Activated CD4-positive, alpha-beta T cell treated with anti-CD3 and anti-CD28 coated beads for 4 hours (primary cell): ENCODE measurements at regions not wholly inside any gene's neighbourhood (a gene's known extent, or its start where the extent isn't known, plus 50 kb on each side); places are given as distances from the start of the nearest gene placed in this dataset.
"Not testable (repeated sequence)": the region's sequence is repeated elsewhere in the genome, so short reads cannot be mapped to it uniquely, and the experiment has no call there.

Experiments used
- DNase-seq, 2 donors: peaks; one replicate each; pipeline ENCODE4 v3.0.0-alpha.2; 2020

DNA sequence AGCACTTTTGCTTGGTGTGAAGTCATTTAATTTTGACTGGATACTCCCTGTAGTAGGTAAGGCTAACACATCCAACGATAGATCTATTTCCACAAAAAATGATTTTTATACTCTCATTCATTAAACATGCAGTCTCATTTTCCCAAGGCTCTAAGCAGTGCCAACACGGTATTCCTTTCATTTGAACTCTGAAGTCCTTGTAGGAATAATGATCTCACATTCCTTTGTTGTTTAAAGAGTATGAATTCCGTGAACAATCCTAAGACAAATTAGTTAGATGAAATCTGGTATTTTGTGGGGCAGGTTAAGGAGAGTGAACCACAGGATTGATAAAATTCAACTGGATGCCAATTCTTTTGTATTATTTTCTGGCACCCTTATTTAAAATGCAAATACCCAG lies 66.6 kb downstream of the LACC1 start:
- DNase-seq = no peak

DNA sequence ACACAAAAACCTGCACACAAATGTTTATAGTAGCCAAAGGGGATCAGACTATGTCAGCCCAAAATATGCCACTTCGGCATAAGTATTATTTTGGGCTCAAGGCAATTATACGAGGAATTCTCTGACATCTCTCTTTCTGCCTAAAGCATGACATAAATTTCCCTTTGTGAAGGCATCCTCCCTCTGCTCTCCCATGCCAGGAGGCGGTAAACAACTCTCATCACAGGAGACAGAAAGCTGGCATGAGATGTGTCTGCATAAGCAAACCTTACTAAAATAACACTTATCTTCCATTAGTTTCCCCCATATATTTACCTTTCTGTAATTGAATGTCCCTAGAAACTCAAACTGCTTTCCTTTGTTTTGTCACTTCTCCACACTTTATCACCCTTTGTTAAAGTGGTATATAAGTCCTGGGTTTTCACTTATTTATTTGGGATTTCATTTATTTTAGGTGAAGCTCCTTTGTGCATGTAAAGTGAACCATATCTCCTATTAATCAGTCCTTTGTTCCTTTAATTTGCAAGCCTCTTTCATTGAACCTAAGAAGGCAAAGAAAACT lies 68.3 kb downstream of the LACC1 start:
- DNase-seq = no peak

DNA sequence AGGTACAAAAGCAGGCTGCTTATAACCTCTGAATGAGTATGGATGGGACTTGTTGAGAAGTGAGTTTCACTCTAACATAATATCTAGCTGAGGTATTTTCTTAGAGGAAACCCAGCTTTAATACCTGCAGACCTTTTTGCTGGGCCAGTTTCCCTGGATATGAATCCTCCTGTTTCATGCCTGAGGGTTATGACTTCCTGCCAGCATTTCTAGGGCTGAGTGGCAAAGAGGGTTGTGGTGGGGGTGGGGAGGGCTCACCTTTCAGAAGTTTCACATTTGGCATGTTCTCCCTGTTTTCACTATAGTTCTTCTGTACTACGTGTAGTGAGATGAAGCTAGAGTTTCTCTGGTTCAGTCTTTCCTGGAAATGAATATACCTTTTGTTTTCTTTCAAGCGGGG lies 73.7 kb downstream of the LACC1 start:
- no peak for DNase-seq

DNA sequence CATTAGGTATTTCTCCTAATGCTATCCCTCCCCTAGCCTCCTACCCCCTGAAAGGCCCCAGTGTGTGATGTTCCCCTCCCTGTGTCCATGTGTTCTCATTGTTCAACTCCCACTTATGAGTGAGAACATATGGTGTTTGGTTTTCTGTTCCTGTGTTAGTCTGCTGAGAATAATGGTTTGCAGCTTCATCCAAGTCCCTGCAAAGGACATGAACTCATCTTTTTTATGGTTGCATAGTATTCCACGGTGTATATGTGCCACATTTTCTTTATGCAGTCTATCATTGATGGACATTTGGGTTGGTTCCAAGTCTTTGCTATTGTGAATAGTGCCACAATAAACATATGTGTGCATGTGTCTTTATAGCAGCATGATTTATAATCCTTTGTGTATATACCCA lies 77.3 kb downstream of the LACC1 start:
- DNase-seq = not testable (repeated sequence)

DNA sequence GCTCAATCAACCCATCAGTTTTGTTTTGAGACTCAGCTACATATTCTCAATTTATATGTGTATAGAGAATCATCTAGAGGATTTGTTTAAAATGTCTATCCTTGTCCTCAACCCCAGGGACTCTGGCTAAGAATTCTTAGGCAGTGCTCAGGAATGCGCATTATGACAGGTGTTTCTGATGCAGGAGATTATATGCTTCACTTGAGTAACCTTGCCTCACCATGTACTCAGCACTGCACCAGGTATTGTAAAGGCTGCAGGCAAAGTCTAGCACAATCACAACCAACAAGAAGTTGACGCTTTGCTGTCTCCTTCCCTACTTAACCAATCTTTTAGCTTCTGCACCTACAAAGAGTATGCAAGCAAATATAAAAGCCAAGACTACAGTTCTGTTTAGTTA lies 79.6 kb downstream of the LACC1 start:
- no peak for DNase-seq

DNA sequence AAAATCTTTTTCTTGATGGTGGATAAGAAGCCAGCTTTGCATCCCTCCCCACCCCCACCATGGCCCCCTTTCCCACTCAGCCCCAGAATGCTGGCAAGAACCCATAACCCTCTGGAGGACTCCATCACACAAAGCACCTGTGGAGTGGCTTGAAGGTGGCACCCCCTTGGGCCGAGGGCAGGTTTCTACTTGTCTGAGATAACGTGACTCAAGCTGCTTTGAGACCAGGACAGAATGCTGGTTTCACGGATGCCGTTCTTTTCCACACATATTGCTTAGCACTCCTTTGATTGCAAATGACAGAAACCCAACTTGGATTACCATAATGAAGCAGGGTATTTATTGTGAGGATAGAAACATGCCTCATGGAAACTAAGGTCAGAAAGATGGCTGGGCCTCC lies 82.2 kb downstream of the LACC1 start:
- DNase-seq = no peak

DNA sequence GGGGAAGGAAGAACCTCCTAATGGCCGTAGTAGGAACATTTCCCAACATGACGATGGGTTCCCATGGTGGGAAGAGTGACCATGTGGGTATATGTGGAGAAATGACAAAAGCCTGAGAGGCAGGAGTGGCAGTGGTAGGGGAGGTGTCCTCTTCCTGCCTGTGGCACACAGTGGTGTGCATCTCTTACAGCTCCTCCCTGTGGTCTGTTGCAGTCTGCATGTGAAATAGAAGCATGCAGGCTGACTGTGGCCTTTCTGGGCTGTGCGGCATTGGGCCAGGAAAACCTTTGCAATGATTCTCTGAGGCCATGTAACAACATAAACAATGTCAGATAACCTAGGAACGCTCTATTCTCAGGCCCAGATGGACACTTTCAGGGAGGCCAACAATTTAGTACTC lies 84.0 kb downstream of the LACC1 start:
- no peak for DNase-seq

DNA sequence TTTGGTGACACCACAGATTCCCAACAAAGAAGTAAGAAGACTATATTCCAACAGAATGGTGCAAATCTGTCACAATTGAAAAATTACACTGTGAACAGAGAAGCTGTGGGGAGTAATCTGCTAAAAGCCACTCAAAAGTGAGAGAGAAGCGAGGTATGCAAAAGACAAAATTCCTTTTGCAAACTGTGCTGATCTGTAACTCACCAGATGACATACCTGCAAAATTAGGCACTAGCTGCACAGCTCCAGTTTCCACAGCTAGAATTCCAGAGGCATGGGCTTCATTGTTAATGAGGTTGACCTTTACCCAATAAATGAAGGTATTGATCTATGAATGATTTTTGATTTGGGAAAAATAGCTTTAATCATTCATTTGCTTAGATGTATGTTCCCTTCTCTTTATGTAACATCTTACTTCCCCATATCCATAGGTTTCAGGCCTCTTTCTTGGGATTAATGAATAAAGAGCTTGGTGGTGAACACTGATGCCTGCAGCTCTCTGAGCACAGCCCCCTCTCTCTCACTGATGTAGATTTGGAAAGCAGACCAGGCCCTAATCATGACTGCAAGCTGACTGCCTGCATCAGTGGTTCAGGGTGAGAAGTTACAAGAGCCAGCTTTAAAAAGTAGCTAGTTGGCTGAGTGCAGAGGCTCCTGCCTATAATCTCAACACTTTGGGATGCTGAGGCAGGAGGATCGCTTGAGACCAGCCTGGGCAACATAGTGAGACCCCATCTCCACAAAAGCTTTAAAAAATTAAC lies 85.2 kb downstream of the LACC1 start:
- DNase-seq = no peak

DNA sequence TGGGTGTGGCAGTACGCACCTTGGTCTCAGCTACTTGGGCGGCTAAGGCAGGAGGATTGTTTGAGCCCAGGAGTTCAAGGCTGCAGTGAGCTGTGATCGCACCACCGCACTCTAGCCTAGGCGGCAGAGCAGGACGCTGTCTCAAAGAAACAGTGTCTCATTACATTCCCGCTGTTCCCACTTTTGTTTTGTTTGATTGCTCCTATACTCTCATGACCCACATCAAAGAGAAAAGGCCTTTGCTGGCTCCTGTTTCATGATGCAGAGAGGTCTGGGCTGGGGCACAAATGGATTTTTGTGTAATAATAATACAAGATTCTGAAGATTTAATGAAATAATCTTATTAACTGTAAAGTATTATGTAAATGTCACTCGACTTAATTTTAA lies 85.7 kb downstream of the LACC1 start:
- no peak for DNase-seq

DNA sequence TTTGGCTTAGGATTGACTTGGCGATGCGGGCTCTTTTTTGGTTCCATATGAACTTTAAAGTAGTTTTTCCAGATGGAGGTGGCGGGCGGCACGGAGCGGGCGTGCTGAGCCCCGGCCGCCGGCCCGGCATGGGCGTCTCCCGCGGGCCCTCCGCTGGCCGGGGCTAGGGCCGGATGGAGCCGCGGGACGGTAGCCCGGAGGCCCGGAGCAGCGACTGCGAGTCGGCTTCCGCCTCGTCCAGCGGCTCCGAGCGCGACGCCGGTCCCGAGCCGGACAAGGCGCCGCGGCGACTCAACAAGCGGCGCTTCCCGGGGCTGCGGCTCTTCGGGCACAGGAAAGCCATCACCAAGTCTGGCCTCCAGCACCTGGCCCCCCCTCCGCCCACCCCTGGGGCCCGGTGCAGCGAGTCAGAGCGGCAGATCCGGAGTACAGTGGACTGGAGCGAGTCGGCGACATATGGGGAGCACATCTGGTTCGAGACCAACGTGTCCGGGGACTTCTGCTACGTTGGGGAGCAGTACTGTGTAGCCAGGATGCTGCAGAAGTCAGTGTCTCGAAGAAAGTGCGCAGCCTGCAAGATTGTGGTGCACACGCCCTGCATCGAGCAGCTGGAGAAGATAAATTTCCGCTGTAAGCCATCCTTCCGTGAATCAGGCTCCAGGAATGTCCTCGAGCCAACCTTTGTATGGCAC lies 88.7 kb downstream of the LACC1 start:
- not testable (repeated sequence) for DNase-seq

DNA sequence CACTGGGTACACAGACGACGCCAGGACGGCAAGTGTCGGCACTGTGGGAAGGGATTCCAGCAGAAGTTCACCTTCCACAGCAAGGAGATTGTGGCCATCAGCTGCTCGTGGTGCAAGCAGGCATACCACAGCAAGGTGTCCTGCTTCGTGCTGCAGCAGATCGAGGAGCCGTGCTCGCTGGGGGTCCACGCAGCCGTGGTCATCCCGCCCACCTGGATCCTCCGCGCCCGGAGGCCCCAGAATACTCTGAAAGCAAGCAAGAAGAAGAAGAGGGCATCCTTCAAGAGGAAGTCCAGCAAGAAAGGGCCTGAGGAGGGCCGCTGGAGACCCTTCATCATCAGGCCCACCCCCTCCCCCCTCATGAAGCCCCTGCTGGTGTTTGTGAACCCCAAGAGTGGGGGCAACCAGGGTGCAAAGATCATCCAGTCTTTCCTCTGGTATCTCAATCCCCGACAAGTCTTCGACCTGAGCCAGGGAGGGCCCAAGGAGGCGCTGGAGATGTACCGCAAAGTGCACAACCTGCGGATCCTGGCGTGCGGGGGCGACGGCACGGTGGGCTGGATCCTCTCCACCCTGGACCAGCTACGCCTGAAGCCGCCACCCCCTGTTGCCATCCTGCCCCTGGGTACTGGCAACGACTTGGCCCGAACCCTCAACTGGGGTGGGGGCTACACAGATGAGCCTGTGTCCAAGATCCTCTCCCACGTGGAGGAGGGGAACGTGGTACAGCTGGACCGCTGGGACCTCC lies 89.4 kb downstream of the LACC1 start:
- DNase-seq = not testable (repeated sequence)

DNA sequence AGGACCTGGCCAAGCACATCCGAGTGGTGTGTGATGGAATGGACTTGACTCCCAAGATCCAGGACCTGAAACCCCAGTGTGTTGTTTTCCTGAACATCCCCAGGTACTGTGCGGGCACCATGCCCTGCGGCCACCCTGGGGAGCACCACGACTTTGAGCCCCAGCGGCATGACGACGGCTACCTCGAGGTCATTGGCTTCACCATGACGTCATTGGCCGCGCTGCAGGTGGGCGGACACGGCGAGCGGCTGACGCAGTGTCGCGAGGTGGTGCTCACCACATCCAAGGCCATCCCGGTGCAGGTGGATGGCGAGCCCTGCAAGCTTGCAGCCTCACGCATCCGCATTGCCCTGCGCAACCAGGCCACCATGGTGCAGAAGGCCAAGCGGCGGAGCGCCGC lies 90.2 kb downstream of the LACC1 start:
- DNase-seq = not testable (repeated sequence)

DNA sequence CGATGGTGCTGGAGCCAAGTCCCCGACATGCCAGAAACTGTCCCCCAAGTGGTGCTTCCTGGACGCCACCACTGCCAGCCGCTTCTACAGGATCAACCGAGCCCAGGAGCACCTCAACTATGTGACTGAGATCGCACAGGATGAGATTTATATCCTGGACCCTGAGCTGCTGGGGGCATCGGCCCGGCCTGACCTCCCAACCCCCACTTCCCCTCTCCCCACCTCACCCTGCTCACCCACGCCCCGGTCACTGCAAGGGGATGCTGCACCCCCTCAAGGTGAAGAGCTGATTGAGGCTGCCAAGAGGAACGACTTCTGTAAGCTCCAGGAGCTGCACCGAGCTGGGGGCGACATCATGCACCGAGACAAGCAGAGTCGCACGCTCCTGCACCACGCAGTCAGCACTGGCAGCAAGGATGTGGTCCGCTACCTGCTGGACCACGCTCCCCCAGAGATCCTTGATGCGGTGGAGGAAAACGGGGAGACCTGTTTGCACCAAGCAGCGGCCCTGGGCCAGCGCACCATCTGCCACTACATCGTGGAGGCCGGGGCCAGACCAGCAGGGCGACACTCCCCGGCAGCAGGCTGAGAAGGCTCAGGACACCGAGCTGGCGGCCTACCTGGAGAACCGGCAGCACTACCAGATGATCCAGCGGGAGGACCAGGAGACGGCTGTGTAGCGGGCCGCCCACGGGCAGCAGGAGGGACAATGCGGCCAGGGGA lies 91.0 kb downstream of the LACC1 start:
- DNase-seq = not testable (repeated sequence)

DNA sequence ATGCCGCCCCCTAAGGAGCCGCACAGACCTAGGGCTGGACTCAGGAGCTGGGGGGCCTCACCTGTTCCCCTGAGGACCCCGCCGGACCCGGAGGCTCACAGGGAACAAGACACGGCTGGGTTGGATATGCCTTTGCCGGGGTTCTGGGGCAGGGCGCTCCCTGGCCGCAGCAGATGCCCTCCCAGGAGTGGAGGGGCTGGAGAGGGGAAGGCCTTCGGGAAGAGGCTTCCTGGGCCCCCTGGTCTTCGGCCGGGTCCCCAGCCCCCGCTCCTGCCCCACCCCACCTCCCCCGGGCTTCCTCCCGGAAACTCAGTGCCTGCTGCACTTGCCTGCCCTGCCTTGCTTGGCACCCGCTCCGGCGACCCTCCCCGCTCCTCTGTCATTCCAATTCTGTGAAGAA lies 91.6 kb downstream of the LACC1 start:
- DNase-seq = not testable (repeated sequence)

DNA sequence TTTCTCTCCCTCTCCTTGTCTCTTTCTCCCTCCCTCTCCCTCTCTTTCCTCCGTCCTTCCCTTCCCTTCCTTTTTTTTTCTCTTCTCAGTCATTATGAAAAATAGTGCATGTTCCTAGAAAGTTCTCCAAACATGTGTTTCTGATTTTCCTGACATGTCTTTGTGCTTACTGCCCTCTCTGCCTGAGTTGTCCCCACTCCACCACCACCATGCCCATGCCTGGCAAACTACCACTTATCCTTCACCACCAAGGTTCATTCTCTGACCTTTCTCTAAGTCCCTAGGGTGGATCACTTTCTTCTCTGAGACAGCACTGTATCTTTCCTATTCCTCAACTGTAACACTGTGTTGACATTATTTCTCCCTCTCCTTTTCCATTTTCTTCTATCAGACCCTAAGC lies 98.2 kb downstream of the LACC1 start:
- DNase-seq = no peak

DNA sequence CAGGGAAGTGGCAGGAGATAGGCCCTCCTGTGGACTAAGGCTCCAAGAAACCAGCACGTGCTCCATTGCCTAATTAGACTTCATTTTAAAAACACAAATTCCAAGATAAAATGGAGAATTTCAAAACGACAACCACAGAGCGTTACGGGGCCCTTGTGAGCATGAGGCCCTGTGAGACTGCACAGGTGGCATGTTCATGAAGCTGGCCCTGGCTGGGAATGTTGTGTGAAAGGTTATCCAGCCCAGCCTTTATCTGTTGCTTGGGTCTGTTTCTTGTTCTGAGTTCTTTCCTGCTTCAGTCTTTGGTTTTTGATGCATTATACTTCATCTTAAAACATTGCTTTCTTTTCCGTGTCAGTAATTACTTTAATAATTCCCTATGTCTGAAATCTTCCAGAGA lies 99.0 kb downstream of the LACC1 start:
- DNase-seq = no peak

DNA sequence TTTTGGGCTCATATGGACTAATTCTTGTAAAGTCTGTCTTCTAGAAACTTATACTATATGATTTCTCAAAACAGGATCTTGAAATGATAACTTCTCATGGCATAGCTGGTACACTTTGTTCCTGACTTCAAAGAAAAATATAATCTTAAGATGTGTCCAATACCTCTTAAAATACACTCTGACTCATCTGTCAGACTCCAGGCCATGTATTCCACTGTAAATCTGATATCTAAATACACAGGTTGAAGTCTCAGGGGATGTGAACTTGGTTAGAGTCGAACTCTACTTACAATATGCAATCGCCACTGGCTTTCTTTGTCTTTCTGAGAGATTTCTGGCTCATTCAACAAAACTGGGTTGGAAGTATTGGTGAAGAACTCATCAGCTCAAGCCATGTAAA lies 99.8 kb downstream of the LACC1 start:
- DNase-seq = no peak

DNA sequence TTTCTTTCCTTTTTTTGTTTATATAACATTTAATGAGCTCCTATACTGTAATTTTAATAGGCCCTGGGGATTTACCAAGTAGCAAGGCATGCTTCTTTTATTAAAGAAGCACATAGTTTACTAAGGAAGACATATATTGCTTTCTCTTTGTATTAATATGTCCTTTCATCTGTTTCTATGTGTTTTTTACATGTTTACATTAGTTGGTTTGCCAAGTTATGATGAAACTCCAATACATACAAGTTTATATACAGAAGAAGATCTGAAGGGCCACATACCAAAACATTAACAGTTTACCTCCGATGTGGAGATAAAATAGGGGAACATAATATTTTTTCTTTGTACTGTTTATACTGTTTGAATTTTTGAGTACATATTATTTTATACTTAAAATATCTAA lies 100.9 kb downstream of the LACC1 start:
- DNase-seq = no peak

DNA sequence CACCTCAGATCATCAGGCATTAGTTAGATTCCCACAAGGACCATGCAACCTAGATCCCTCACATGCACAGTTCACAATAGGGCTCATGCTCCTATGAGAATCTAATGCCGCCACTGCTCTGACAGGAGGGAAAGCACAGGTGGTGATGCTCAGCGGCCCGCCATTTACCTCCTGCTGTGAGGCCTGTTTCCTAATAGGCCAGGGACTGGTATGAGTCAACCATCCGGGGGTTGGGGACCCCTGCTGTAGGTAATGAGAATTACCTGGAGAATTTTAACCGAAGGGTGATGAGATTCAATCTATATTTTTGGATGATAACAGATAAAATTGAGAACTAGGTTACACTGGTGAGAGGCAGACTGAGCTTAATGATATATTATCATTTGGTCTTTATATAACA lies 101.4 kb downstream of the LACC1 start:
- DNase-seq = no peak

DNA sequence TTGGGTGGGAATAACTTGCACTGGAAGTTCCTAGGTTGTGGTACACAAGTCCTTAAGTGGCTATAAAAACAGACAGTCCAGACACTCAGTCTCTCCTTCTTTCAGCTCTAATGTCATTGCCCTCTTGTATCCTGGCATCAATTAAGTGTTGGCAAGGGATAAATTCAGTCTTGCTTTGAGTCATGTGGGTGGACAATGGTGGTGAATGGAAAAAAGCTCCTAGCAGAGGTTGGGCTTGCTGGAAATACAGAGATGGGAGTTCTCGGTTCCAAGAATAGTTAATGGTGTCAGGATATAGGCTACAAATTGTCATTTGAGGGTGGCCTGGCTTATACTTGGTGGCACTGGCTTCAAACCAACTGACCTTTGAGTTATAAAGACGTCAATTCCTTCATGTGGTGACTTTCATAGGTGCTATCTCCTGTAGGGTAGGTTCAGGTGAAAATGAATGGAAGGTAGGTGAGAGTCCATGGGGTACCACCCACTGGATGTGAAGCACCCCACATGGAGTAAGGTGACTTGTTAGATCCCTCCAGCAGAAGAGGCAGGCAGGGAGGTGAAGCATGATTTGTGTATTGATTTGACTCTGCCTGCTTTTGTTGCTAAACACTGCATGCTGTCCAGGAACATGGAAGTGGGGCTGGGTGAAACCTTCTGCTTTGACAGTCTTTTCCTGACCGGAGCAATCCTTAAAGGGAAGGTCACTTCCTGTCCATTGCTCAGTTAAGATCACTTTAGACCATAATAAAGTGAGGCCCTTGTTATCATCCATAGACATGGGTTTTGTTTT lies 102.0 kb downstream of the LACC1 start:
- no peak for DNase-seq

DNA sequence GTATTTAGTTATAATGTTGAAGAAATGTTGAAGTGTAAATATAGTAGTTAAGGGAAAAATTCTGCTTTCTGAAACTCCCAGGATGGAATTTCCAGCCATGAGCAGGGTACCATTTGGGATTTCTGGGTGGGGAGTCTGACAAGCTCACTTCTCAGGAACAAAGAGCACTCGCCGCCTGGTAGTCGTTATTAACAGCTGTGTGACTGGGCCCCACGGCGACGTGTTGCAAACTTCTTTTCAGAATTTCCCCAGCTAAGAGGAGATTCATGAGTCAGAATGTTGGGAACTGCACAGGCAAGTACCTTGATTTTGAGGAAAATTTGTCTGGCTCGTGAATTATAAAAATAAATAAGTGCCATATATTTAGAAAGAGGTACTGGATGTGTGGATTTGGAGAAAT lies 103.7 kb downstream of the LACC1 start:
- no peak for DNase-seq

DNA sequence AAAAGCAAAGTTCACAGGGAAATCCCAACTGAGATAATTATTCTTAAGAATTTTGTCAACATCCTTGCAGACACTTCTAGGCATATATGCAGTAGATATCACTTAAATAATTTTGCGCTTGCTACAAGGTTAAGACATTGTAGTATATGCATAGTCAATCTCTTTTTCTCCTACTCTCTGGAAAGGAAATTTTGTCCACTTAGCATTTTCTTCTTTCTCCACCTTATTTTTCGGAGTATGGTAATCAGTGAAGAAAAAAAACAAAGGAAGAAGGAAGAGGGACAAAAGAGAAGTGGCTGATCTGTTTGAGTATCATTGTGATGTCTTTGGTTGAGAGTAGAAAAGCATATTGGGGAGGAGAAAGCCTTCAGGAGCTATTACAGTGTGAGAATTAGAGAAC lies 104.6 kb downstream of the LACC1 start:
- DNase-seq = no peak
